ENCODE measurements at regions not wholly inside any gene's neighbourhood (a gene's known extent, or its start where the extent isn't known, plus 50 kb on each side); places are given as distances from the start of the nearest gene placed in this dataset.
"Not testable (repeated sequence)": the region's sequence is repeated elsewhere in the genome, so short reads cannot be mapped to it uniquely, and the experiment has no call there.

- TF ChIP-seq CTCF (IDR thresholded peaks at IDR 0.05; ENCODE audit: unreplicated experiment): no peak
These were observed 1469.4 kb upstream of the GBE1 start for GRCh38 chr3:83230841-83231240.

GRCh38 chr3:83230376-83230775, 1468.9 kb upstream of the GBE1 start:
- Mint-ChIP-seq H3K4me3 (ENCODE audit: unreplicated experiment) (no peak overlapping the region), H3K27me3 (ENCODE audit: unreplicated experiment) (no peaks in the 10 kb centered on the region), H3K9me3 (ENCODE audit: unreplicated experiment) (no peaks in the 10 kb centered on the region), H3K4me1 (ENCODE audit: unreplicated experiment) (no peaks in the 10 kb centered on the region), H3K36me3 (ENCODE audit: low read depth, unreplicated experiment) (no peaks in the 10 kb centered on the region), H3K27ac (ENCODE audit: unreplicated experiment) (no peak overlapping the region)
- no peak for TF ChIP-seq CTCF (IDR thresholded peaks at IDR 0.05; ENCODE audit: unreplicated experiment)
- DNase-seq (ENCODE audit: low spot score): no peak

More at GRCh38 chr3:83230841-83231240, 1469.4 kb upstream of the GBE1 start:
- DNase-seq (ENCODE audit: low spot score): no peak
- H3K4me1 Mint-ChIP-seq (ENCODE audit: unreplicated experiment): no peaks in the 10 kb centered on the region
- no peak overlapping the region for H3K27ac Mint-ChIP-seq (ENCODE audit: unreplicated experiment)
- no peak overlapping the region for H3K4me3 Mint-ChIP-seq (ENCODE audit: unreplicated experiment)
- H3K36me3 Mint-ChIP-seq (ENCODE audit: low read depth, unreplicated experiment): no peaks in the 10 kb centered on the region
- H3K27me3 Mint-ChIP-seq (ENCODE audit: unreplicated experiment): no peaks in the 10 kb centered on the region
- no peaks in the 10 kb centered on the region for H3K9me3 Mint-ChIP-seq (ENCODE audit: unreplicated experiment)

GRCh38 chr3:83226751-83227150, 1465.3 kb upstream of the GBE1 start:
- no peak for DNase-seq (ENCODE audit: low spot score)
- Mint-ChIP-seq H3K36me3 (ENCODE audit: low read depth, unreplicated experiment) (no peaks in the 10 kb centered on the region), H3K4me1 (ENCODE audit: unreplicated experiment) (no peaks in the 10 kb centered on the region), H3K4me3 (ENCODE audit: unreplicated experiment) (no peak overlapping the region), H3K27ac (ENCODE audit: unreplicated experiment) (no peak overlapping the region), H3K27me3 (ENCODE audit: unreplicated experiment) (no peaks in the 10 kb centered on the region), H3K9me3 (ENCODE audit: unreplicated experiment) (no peaks in the 10 kb centered on the region)
- no peak for TF ChIP-seq CTCF (IDR thresholded peaks at IDR 0.05; ENCODE audit: unreplicated experiment)

GRCh38 chr3:83224101-83224868, 1462.8 kb upstream of the GBE1 start:
- no peak overlapping the region for H3K4me3 Mint-ChIP-seq (ENCODE audit: unreplicated experiment)
- H3K9me3 Mint-ChIP-seq (ENCODE audit: unreplicated experiment): no peaks in the 10 kb centered on the region
- H3K27me3 Mint-ChIP-seq (ENCODE audit: unreplicated experiment): no peaks in the 10 kb centered on the region
- DNase-seq (ENCODE audit: low spot score): no peak
- TF ChIP-seq CTCF (IDR thresholded peaks at IDR 0.05; ENCODE audit: unreplicated experiment): no peak
- H3K36me3 Mint-ChIP-seq (ENCODE audit: low read depth, unreplicated experiment): no peaks in the 10 kb centered on the region
- H3K4me1 Mint-ChIP-seq (ENCODE audit: unreplicated experiment): no peaks in the 10 kb centered on the region
- H3K27ac Mint-ChIP-seq (ENCODE audit: unreplicated experiment): no peak overlapping the region

GRCh38 chr3:83218383-83219200, 1457.1 kb upstream of the GBE1 start:
- no peak for DNase-seq (ENCODE audit: low spot score)
- Mint-ChIP-seq H3K4me3 (ENCODE audit: unreplicated experiment) (no peak overlapping the region), H3K27ac (ENCODE audit: unreplicated experiment) (no peak overlapping the region), H3K27me3 (ENCODE audit: unreplicated experiment) (no peaks in the 10 kb centered on the region), H3K4me1 (ENCODE audit: unreplicated experiment) (no peaks in the 10 kb centered on the region), H3K9me3 (ENCODE audit: unreplicated experiment) (no peaks in the 10 kb centered on the region), H3K36me3 (ENCODE audit: low read depth, unreplicated experiment) (no peaks in the 10 kb centered on the region)
- no peak for TF ChIP-seq CTCF (IDR thresholded peaks at IDR 0.05; ENCODE audit: unreplicated experiment)

- H3K36me3 Mint-ChIP-seq (ENCODE audit: low read depth, unreplicated experiment); H3K4me1 Mint-ChIP-seq (ENCODE audit: unreplicated experiment); H3K27ac Mint-ChIP-seq (ENCODE audit: unreplicated experiment); H3K4me3 Mint-ChIP-seq (ENCODE audit: unreplicated experiment); H3K9me3 Mint-ChIP-seq (ENCODE audit: unreplicated experiment); H3K27me3 Mint-ChIP-seq (ENCODE audit: unreplicated experiment); DNase-seq (ENCODE audit: low spot score): not testable (repeated sequence)
These were observed 1456.2 kb upstream of the GBE1 start for GRCh38 chr3:83217595-83218118.
